ENCODE measurements at regions not wholly inside any gene's neighbourhood (a gene's known extent, or its start where the extent isn't known, plus 50 kb on each side); places are given as distances from the start of the nearest gene placed in this dataset.
"Not testable (repeated sequence)": the region's sequence is repeated elsewhere in the genome, so short reads cannot be mapped to it uniquely, and the experiment has no call there.

DNA sequence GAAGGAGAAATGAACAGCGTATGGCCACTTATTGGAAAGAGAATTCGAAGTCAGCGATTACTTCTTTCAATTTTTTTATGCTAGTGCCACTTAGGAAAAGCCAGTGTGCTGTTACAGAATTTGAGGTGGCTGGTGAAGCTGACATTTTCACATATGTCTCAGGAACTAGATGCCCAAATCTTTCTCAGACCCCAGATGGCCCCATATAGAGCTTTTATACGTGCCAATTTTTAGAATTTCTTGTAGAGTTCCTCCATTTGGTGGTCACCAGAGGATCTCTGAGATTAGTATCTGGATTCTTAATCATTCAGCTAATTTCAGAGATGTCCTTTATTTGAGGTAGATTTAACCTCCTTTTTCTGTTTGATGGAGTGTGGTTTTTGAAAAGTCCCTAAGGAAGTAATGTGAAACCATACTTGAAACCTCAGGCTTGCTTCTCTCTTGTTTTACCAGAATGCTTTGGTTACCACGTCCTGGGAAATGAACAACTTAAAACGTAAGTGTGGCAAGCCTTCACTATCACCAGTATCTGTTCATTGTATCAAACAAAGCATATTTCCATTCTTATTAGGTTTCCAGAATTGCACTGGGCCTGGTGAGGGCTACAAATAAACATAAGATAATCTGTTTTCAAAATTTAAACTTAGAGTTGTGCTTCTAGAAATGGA lies 102.2 kb upstream of the IKBKE start:
- not testable (repeated sequence) for H3K4me3 ChIP-seq (ENCODE audit: low read depth, low read length); H3K9me3 ChIP-seq; H3K4me1 ChIP-seq; H3K27me3 ChIP-seq; H3K36me3 ChIP-seq; DNase-seq

DNA sequence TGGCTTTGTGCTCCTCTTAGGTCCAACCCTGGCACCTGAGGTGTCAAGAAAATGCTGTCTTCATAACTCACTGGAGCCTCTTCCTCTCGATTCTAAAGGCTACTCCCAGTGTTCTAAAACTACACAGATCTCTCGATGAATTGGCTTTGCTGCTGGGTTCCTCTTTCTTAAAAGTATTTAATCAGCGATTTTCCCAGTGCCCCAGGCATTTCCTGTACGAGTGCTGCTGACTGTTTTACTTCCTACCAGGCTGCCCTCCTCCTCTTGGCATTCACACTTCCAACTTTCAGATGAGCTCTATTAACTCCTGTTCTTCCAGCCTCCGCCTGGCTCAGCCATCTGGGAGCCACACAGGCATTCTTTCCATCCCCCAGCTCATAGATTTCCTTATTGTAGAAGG lies 95.6 kb upstream of the IKBKE start:
- not testable (repeated sequence) for H3K4me3 ChIP-seq (ENCODE audit: low read depth, low read length); H3K9me3 ChIP-seq; H3K36me3 ChIP-seq; H3K4me1 ChIP-seq; H3K27me3 ChIP-seq; DNase-seq

DNA sequence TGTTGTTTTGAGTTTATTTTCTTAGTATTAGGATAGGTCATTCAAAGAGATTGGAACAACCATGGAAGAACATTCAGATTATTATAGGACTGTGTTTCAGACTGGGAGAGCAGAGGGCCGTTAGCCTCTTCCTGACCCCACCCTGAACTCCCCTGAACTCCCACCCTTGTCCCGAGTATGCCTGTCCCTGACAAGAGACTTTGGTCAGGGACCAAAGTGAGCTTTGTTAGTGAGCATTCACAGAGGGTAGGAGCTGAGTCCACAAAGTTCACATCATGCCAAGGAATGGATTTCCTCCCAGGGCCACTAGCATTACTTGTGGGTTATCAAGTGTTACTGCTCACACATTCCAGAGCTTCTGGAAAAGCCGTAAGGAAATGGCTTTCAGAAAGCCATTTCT lies 94.7 kb upstream of the IKBKE start:
- not testable (repeated sequence) for H3K9me3 ChIP-seq; H3K36me3 ChIP-seq; DNase-seq; H3K27me3 ChIP-seq; H3K4me3 ChIP-seq (ENCODE audit: low read depth, low read length); H3K4me1 ChIP-seq

DNA sequence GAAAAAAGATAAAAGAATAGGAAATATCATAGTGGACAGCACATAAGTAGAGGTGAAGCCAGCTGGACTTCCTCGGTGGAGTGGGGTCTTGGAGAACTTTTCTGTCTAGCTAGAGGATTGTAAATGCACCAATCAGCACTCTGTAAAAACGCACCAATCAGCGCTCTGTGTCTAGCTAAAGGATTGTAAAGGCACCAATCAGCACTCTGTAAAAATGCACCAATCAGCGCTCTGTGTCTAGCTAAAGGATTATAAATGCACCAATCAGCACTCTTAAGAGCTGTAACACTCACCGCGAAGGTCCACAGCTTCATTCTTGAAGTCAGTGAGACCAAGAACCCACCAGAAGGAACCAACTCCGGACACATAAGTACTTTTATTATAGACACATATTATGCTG lies 91.8 kb upstream of the IKBKE start:
- not testable (repeated sequence) for H3K27me3 ChIP-seq; H3K36me3 ChIP-seq; H3K9me3 ChIP-seq; DNase-seq; H3K4me3 ChIP-seq (ENCODE audit: low read depth, low read length); H3K4me1 ChIP-seq

DNA sequence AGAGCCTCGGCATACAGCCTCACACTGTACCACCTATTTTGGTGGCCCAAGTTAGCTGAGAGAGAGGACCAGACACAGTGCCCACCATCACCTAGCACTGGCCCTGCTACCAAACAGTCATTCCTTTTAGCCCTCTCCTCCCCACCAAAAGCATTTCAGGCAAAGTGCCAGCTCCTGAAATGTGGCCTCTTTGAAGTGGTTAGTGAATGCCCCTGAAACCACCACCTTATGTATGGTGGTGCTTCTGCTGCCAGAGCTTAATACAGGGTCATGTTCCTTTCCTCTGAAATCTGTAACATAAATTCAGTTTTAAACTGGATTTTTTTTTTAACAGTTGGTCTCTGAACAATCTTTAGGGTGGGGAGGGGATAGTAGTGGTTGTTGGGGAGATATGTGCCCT lies 91.0 kb upstream of the IKBKE start:
- DNase-seq; H3K4me3 ChIP-seq (ENCODE audit: low read depth, low read length); H3K27me3 ChIP-seq; H3K4me1 ChIP-seq; H3K9me3 ChIP-seq; H3K36me3 ChIP-seq: not testable (repeated sequence)

DNA sequence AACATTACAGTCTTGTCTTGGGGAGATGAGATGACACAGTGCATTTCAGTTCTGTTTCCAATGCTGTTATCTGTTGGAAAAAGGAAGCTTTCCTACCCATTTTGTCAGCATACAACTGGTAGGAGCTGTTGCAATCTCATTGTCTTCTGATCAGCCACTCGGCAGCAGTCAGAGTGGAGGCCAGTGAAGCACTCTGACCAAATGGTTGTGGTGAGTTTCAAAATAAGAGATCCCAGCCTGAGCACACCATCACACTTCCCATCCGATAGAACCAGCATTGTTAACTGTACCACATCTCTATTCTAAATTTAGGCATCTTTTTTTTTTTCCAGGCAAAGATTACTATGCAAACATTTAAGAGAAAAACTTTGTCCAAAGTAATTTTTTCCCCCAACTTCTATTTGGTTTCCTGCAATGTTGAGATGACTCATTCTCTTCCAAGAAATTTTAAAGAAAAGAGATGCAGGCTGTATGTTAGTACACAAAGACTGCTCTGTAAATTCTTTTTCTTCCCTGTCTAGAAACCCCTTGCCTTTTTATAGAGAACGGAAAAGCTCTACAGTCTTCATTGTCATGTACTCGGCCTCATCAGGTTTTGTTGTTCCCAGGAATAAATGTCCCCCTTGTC lies 90.0 kb upstream of the IKBKE start:
- not testable (repeated sequence) for H3K4me3 ChIP-seq (ENCODE audit: low read depth, low read length); DNase-seq; H3K9me3 ChIP-seq; H3K36me3 ChIP-seq; H3K4me1 ChIP-seq; H3K27me3 ChIP-seq

DNA sequence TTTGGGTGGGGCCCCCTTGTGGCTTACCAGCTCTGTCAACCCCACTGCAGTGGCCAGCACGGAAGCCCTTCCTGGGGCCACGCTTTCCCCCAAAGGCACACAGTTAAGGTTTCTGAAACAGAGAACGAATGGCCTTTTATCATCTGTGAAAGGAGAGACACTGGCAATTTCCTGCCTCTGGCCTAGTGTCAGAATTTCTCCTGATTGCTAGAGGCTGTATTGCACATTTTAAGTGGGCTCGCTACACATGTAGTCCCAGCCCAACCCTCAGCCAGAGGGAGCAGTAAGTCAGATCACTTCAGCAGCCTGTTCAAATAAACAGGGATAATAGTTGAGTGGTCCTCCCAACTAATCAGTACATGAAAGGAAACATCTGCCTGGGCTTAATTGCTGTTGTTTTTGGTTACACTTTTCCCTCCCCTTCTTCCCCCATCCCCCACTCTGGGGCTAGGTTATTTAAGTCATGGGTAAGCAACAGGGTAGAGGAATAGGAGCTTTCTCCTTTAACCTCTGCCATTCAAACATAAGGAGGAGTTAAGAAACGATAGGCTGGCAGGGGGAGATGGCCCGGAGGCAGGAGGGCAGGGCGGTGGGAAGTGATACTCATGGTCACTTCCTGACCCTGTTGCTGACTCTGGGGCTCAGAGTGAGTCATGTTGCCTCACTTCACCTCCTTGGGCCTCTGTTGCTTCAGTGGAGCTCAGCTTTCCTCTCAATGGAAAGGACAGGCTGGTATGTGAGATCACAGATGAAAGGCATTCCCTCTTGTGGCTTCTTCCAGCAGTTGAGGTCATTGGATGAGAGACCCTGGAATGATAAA lies 89.3 kb upstream of the IKBKE start:
- H3K4me3 ChIP-seq (ENCODE audit: low read depth, low read length); DNase-seq; H3K9me3 ChIP-seq; H3K27me3 ChIP-seq; H3K36me3 ChIP-seq; H3K4me1 ChIP-seq: not testable (repeated sequence)

DNA sequence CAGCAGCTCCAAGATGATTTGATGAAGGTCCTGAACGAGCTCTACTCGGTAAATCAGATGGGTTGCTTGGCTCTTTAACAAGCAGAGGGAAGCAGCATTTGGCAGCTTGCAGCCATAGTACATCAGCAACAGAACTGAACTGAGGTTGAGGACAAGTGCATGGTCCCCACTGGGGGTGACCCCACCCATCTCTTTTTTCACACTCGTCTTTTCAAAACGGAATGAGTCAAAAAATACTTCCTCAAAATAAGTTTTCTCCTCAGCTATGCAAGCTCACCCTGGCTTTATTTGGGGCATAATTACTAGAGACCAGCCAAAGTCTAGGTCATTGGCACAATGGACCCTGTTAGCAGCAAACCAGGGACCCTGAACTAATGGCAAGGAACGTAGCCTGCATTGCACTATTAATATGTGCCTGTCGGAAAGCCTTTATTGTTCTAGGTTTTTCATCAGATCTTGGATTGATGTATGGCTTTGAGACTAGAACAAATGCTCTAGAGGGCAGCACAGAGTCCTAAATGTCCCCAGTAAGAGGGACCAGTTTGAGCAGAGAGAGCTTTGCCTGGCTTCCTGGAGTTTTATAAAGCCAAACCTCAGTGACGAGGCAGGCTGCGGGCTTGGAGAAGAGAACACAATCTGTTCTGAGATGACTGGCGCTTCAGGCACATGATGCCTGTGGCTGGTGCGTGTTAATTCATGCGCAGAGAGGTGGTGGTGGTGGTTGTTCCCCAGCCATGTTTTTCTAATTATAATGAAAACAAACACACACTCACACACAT lies 86.1 kb upstream of the IKBKE start:
- not testable (repeated sequence) for H3K9me3 ChIP-seq; H3K27me3 ChIP-seq; H3K4me1 ChIP-seq; H3K36me3 ChIP-seq; H3K4me3 ChIP-seq (ENCODE audit: low read depth, low read length)
- DNase-seq, result peak; percentile 48
- TF ChIP-seq, protein P1, sequence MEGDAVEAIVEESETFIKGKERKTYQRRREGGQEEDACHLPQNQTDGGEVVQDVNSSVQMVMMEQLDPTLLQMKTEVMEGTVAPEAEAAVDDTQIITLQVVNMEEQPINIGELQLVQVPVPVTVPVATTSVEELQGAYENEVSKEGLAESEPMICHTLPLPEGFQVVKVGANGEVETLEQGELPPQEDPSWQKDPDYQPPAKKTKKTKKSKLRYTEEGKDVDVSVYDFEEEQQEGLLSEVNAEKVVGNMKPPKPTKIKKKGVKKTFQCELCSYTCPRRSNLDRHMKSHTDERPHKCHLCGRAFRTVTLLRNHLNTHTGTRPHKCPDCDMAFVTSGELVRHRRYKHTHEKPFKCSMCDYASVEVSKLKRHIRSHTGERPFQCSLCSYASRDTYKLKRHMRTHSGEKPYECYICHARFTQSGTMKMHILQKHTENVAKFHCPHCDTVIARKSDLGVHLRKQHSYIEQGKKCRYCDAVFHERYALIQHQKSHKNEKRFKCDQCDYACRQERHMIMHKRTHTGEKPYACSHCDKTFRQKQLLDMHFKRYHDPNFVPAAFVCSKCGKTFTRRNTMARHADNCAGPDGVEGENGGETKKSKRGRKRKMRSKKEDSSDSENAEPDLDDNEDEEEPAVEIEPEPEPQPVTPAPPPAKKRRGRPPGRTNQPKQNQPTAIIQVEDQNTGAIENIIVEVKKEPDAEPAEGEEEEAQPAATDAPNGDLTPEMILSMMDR (IDR thresholded peaks at IDR 0.05; ENCODE audit: low read depth, low read length), result peak; percentile 52

DNA sequence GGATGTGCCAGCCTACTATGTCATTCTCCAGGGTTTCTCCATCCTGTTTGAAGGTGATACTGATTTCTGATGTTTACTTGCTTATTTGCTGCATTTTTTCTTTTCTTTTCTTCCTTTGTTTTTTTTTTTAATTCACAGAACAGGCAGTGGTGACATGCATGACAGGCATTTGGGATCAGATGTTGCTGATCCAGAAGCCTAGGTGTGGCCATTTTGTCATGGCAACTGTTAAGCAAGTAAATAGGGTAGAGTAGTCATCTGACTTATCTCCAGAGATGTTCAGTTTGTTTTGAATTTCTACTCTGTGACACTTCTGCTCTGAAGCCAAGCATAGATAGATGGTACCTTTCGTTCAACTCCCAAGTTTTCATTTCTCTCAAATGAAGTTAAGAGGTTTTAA lies 85.4 kb upstream of the IKBKE start:
- H3K4me3 ChIP-seq (ENCODE audit: low read depth, low read length); H3K9me3 ChIP-seq; H3K4me1 ChIP-seq; H3K36me3 ChIP-seq; H3K27me3 ChIP-seq; DNase-seq: not testable (repeated sequence)

DNA sequence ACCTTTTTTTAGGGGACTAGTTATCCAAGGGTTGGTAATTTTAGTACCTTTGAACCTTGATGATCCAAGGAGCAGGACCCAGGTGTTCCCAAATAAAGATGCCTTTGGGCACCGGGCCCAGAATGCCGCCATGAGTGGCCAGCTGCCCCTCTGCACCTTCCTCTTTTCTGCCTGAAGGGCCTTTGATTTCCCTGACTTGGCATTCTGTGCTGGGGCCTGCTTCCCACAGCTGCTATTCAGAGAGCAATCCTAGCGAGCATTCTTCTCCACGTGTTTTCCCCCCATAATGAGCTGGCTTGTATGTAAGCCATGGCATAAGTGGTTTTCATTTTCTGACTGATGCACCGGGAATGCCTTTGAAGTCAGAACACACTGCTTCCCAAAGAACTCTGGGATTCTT lies 82.6 kb upstream of the IKBKE start:
- not testable (repeated sequence) for H3K27me3 ChIP-seq; H3K9me3 ChIP-seq; DNase-seq; H3K4me1 ChIP-seq; H3K36me3 ChIP-seq; H3K4me3 ChIP-seq (ENCODE audit: low read depth, low read length)

DNA sequence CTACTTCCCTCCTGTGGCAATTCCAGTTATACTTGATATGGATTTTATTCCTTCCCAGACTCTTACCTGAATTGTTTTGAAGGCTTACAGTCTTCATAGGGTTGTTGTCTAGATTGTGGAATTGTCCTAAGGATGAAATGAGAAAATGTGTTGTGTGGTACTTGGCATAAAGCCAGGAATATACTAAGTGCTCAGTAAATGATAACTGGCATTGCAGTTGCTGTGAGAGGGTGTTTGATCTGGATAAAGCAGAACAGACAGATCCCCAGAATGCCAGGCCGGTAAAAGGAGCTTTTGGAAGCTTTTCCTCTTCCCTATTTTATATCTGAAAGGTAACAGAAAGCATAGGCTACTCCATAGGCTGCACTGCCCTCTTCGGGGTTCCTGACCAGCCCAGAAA lies 78.4 kb upstream of the IKBKE start:
- H3K27me3 ChIP-seq; H3K9me3 ChIP-seq; DNase-seq; H3K4me1 ChIP-seq; H3K36me3 ChIP-seq; H3K4me3 ChIP-seq (ENCODE audit: low read depth, low read length): not testable (repeated sequence)

DNA sequence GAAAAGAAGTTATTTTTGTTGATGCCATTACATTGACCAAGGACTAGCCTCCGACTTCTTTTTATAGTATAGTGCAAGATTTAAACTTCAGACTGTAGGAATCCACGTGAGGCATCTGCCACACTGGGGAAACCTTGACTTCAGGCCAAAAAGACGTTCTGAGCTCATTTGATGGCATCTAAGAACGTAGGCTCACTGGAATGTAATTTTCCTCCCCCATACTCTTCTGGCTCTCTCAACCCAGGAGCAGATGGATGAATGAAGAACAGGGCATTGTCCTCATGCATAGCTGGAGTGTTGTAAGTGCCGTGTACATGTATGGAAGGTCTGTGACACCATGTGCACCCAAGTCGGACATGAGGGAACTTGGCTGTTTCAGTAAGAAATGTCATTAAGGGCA lies 72.8 kb upstream of the IKBKE start:
- not testable (repeated sequence) for H3K36me3 ChIP-seq; H3K9me3 ChIP-seq; H3K27me3 ChIP-seq; DNase-seq; H3K4me3 ChIP-seq (ENCODE audit: low read depth, low read length); H3K4me1 ChIP-seq

DNA sequence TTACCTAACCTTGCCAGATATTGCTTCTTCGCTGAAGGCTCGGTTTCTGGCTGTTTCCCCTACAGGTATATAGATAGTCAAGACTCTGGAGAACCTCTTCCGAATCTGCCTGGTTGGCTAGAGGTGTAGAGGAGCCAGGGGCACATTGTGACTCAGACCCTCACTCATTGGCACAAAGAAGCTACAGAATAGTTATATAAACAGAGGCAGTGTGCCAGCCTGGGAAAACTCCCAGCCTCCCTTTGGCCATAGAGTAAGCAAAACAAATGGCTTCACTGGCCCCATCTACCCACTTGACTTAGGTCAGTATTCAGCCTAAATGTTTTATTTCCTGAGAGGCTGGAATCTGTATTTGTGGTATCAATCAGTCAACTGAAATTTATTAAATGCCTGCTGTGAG lies 72.0 kb upstream of the IKBKE start:
- not testable (repeated sequence) for H3K4me1 ChIP-seq; H3K4me3 ChIP-seq (ENCODE audit: low read depth, low read length); H3K27me3 ChIP-seq; H3K36me3 ChIP-seq; H3K9me3 ChIP-seq; DNase-seq

DNA sequence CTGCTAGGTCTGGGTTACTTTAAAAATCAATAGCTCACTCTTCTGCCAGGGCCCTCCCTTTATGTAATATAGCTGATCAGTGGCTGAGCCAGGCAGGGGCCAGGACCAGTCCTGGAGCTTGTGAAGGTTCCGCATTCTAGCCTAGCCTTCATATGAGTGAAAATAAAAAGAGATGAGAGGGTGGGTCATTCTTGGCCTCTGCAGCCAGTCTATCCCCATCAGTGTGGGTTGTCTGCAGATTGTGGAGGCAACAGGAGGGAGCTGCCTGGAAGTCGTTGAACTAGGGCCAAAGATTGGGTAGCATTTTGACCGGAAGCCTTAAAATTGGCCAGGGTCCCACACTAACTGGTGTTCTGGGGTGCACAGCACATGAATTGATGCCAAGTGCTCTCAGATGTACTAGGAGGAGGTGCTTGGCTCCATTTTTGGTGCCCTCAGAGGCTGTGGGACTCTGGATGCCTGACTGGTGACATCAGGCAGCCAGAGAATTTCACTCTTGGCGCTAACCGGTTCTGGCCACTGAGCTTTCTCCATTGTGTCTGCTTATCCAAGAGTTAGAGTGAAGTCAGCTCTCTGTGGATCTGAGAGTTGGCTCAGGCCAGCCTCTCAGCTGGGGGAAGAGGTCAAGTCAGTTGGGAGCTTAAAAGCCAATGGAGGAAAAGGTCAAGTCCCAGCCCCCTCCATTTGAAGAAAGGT lies 66.5 kb upstream of the IKBKE start:
- H3K9me3 ChIP-seq; H3K36me3 ChIP-seq; H3K4me3 ChIP-seq (ENCODE audit: low read depth, low read length); H3K4me1 ChIP-seq; DNase-seq; H3K27me3 ChIP-seq: not testable (repeated sequence)
